ENCODE measurements at regions not wholly inside any gene's neighbourhood (a gene's known extent, or its start where the extent isn't known, plus 50 kb on each side); places are given as distances from the start of the nearest gene placed in this dataset.

DNA sequence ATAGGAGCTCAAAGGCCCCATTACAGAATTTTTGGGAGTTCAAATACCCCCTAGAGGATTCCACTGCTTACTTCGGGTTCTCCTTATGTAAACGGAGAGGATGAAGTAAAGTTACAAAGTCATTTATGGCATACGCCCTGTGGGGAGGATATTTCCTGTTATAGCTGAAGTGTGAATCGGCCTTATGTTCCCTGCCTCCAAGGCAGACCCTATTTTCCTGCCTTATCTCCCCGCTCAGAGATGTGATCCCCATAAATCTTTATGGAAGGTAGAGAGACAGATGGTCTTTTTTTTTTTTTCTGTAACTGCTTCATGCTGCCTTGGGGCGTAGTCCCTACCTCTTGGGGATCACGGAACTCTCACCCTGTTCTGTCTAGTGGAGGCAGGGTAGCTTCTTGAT lies 56.0 kb upstream of the DHX15 start:
- Histone ChIP-seq H2BK15ac (ENCODE audit: low read depth, low read length) (peak overlapping the region; percentile 17; the same call in 1 of the 3 replicates), H3K14ac (replicated peaks; ENCODE audit: low read depth, low read length) (no peak overlapping the region), H3K4me3 (ENCODE audit: insufficient read depth, low read depth, low read length) (no peak overlapping the region), H3K23ac (ENCODE audit: low read depth, low read length) (no peak overlapping the region), H2BK5ac (ENCODE audit: low read depth, low read length, poor library complexity, severe bottlenecking) (no peak overlapping the region), H3K4me1 (ENCODE audit: control insufficient read depth, insufficient read depth, low read length) (peaks cover 16% of the 10 kb centered on the region), H2BK120ac (ENCODE audit: low read depth, low read length) (peak overlapping the region; percentile 35; the same call in 1 of the 2 replicates), H4K20me1 (ENCODE audit: insufficient read depth, low read length) (peaks cover 3% of the 10 kb centered on the region; the same call in 1 of the 2 replicates), H4K91ac (ENCODE audit: insufficient read depth, low read depth, low read length) (no peak overlapping the region), H3K36me3 (ENCODE audit: control insufficient read depth, insufficient read depth, low read length) (no peaks in the 10 kb centered on the region), H3K79me1 (ENCODE audit: low read depth in 1 of 2, low read length in 2 of 2) (no peaks in the 10 kb centered on the region), H3K27me3 (ENCODE audit: control insufficient read depth, insufficient read depth, low read length) (peaks cover 3% of the 10 kb centered on the region; the same call in 1 of the 2 replicates), H3K4me2 (ENCODE audit: low read depth, low read length) (no peak overlapping the region), H3K27ac (ENCODE audit: insufficient read depth, low read length) (no peak overlapping the region), H4K8ac (ENCODE audit: low read depth in 2 of 2, low read length in 2 of 2) (no peak overlapping the region), H2BK20ac (ENCODE audit: low read depth, low read length) (no peak overlapping the region), H2AK5ac (ENCODE audit: low read depth, low read length) (no peak overlapping the region), H3K9me1 (ENCODE audit: insufficient read depth, low read length) (peaks cover 6% of the 10 kb centered on the region; the same call in 1 of the 2 replicates), H3K4ac (ENCODE audit: low read depth, low read length) (0 out of 2 replicates have a peak overlapping the region, but pooled peaks have one; percentile 42), H2AFZ (replicated peaks; ENCODE audit: low read length, poor library complexity) (no peak overlapping the region), H4K5ac (ENCODE audit: low read depth, low read length) (no peak overlapping the region), H3K9ac (ENCODE audit: low read depth, low read length) (no peak overlapping the region), H3K18ac (ENCODE audit: low read depth, low read length) (no peak overlapping the region), H2AK9ac (replicated peaks; ENCODE audit: low read depth, low read length, poor library complexity) (no peak overlapping the region), H3K9me3 (ENCODE audit: control insufficient read depth, insufficient read depth, low read length) (no peaks in the 10 kb centered on the region), H3K56ac (ENCODE audit: extremely low read depth, insufficient read depth, low read length) (no peak overlapping the region)
- BruUV-seq (replicated peaks) = no TSS peak
- dilution Hi-C loops (cut with HindIII; ENCODE audit: low sequenced_read_pairs, unreplicated experiment) = no loop called here
- POLR2A ChIA-PET (ENCODE audit: unreplicated experiment) = no interaction called here
- WGBS, 2 experiments (ENCODE audit: extremely low coverage in 2 of 2, insufficient read length in 1 of 2) = 100% methylated on average over 1 of the region's 7 CpGs; no CpG with 5 or more reads in 1 of the 2 experiments
- ATAC-seq (ENCODE audit: low read depth) (no peak), DNase-seq (no peak)
- CTCF ChIA-PET = no interaction called here
- intact Hi-C loops (cut with micrococcal nuclease) = no loop called here
- TF ChIP-seq CEBPB (IDR thresholded peaks at IDR 0.05; ENCODE audit: low read depth, low read length) (no peak), CHD1 (IDR thresholded peaks at IDR 0.05; ENCODE audit: low read depth, low read length) (no peak), MXI1 (IDR thresholded peaks at IDR 0.05; ENCODE audit: borderline replicate concordance, low read depth, low read length) (no peak)
- in situ Hi-C loops (cut with MboI; ENCODE audit: low sequenced_read_pairs) = no loop called here

Data from IMR-90 (cell line).